CD14-positive monocyte (primary cell): ENCODE measurements at regions not wholly inside any gene's neighbourhood (a gene's known extent, or its start where the extent isn't known, plus 50 kb on each side); places are given as distances from the start of the nearest gene placed in this dataset.

ENCODE experiments used
- DNase-seq, 3 donors: peaks; one replicate each; pipeline ENCODE4 v3.0.0-alpha.2; 2011 to 2022
- H2AFZ ChIP-seq: 2 replicates; pipeline ENCODE4 v1.6.0; 2012; ENCODE audit warnings: mild to moderate bottlenecking, low read depth, low read length, inconsistent platforms; ENCODE audit not compliant: insufficient read depth, poor library complexity, severe bottlenecking
- H3K27ac ChIP-seq, 2 donors: 1 replicate in 1 of 2; 2 replicates in 1 of 2; pipeline ENCODE4 v1.5.1; 2012 to 2013; ENCODE audit warnings: low read length in 2 of 2, control low read depth in 1 of 2, inconsistent platforms in 1 of 2, low read depth in 1 of 2, mild to moderate bottlenecking in 1 of 2
- H3K27me3 ChIP-seq, 2 donors: one replicate each; pipeline versions ENCODE4 v1.6.0 to v1.6.1; 2011 to 2013; ENCODE audit warnings: low read length in 2 of 2; ENCODE audit not compliant: control insufficient read depth in 2 of 2, insufficient read depth in 2 of 2
- H3K36me3 ChIP-seq, 2 donors: replicated peaks in 1 of 2; 1 replicate in 1 of 2; 2 replicates in 1 of 2; pipeline versions ENCODE4 v1.5.1 to v1.6.1; 2012 to 2013; ENCODE audit warnings: low read length in 2 of 2, control low read depth in 1 of 2, inconsistent platforms in 1 of 2, mild to moderate bottlenecking in 1 of 2; ENCODE audit not compliant: insufficient read depth in 2 of 2, control insufficient read depth in 1 of 2
- H3K4me1 ChIP-seq, 2 donors: 1 replicate in 1 of 2; 2 replicates in 1 of 2; pipeline versions ENCODE4 v1.5.1 to v1.6.1; 2012 to 2013; ENCODE audit warnings: low read length in 2 of 2, control low read depth in 1 of 2, inconsistent platforms in 1 of 2, mild to moderate bottlenecking in 1 of 2, moderate library complexity in 1 of 2; ENCODE audit not compliant: insufficient read depth in 2 of 2, control insufficient read depth in 1 of 2
- H3K4me2 ChIP-seq: replicated peaks from 2 replicates; pipeline ENCODE3; 2012; ENCODE audit warnings: low read length, moderate library complexity, mild to moderate bottlenecking; ENCODE audit not compliant: poor library complexity, severe bottlenecking; ENCODE audit errors: extremely low read depth
- H3K4me3 ChIP-seq, 3 experiments: fragments of 200-600 bp in 1 of 3; sonication (generic) in 1 of 3; replicated peaks in 1 of 3; 1 replicate in 2 of 3; 2 replicates in 1 of 3; pipeline ENCODE4 v1.5.1; 2011 to 2013; ENCODE audit warnings: low read length in 3 of 3, mild to moderate bottlenecking in 3 of 3, control low read depth in 2 of 3, low read depth in 2 of 3, inconsistent platforms in 1 of 3, moderate library complexity in 1 of 3
- H3K79me2 ChIP-seq: 2 replicates; pipeline ENCODE4 v1.6.0; 2012; ENCODE audit warnings: mild to moderate bottlenecking, control low read depth, inconsistent platforms, low read length, moderate library complexity; ENCODE audit not compliant: insufficient read depth
- H3K9ac ChIP-seq: 2 replicates; pipeline ENCODE4 v1.6.0; 2017; ENCODE audit warnings: low read length, mild to moderate bottlenecking; ENCODE audit not compliant: insufficient read depth, poor library complexity, severe bottlenecking
- H3K9me3 ChIP-seq, 2 donors: replicated peaks in 1 of 2; 1 replicate in 1 of 2; 2 replicates in 1 of 2; pipeline versions ENCODE4 v1.5.1 to v1.6.1; 2012 to 2013; ENCODE audit warnings: low read length in 2 of 2, control low read depth in 1 of 2; ENCODE audit not compliant: control insufficient read depth in 1 of 2, insufficient read depth in 1 of 2
- H4K20me1 ChIP-seq: 2 replicates; pipeline ENCODE4 v1.6.0; 2012; ENCODE audit warnings: mild to moderate bottlenecking, low read length, control low read depth, moderate library complexity; ENCODE audit not compliant: insufficient read depth
- H3K27ac Mint-ChIP-seq, 7 donors: one replicate each; pipeline ENCODE4 v1.8.0; 2020; ENCODE audit warnings: mild to moderate bottlenecking in 7 of 7, mixed read lengths in 7 of 7, moderate library complexity in 6 of 7, inconsistent platforms in 2 of 7
- H3K27me3 Mint-ChIP-seq, 3 donors: one replicate each; pipeline ENCODE4 v1.8.0; 2021 to 2022; ENCODE audit warnings: low read depth in 3 of 3, mild to moderate bottlenecking in 3 of 3, mixed read lengths in 3 of 3, moderate library complexity in 3 of 3, inconsistent platforms in 1 of 3
- H3K36me3 Mint-ChIP-seq, 2 donors: one replicate each; pipeline ENCODE4 v1.8.0; 2020; ENCODE audit warnings: mixed read lengths in 2 of 2, inconsistent platforms in 1 of 2, mild to moderate bottlenecking in 1 of 2
- H3K4me1 Mint-ChIP-seq: one replicate; pipeline ENCODE4 v1.8.0; 2020; ENCODE audit warnings: mild to moderate bottlenecking, mixed read lengths
- H3K4me3 Mint-ChIP-seq, 2 donors: one replicate each; pipeline ENCODE4 v1.8.0; 2020; ENCODE audit warnings: mild to moderate bottlenecking in 2 of 2, mixed read lengths in 2 of 2, moderate library complexity in 1 of 2
- H3K9me3 Mint-ChIP-seq, 7 donors: one replicate each; pipeline ENCODE4 v1.8.0; 2020 to 2022; ENCODE audit warnings: mixed read lengths in 7 of 7, mild to moderate bottlenecking in 6 of 7, moderate library complexity in 6 of 7, inconsistent platforms in 2 of 7
- WGBS: methylation state at CpG from one replicate; pipeline ENCODE4 v1.1.5; 2013; ENCODE audit warnings: missing lambda C conversion rate; ENCODE audit not compliant: insufficient coverage; 5-methylcytosine and 5-hydroxymethylcytosine counted together
- intact Hi-C, 2 donors: fragments of 100-400 bp; cut with micrococcal nuclease; formaldehyde crosslinking; loops; one replicate each; pipeline versions ENCODE4 v1.15.0 to v1.15.1; 2023
- TF ChIP-seq, protein P1 (sequence below): fragments of 200-600 bp; IDR thresholded peaks from one replicate; pipeline ENCODE4 v1.8.0; 2022; ENCODE audit warnings: antibody characterized with exemption, mild to moderate bottlenecking

DNA sequence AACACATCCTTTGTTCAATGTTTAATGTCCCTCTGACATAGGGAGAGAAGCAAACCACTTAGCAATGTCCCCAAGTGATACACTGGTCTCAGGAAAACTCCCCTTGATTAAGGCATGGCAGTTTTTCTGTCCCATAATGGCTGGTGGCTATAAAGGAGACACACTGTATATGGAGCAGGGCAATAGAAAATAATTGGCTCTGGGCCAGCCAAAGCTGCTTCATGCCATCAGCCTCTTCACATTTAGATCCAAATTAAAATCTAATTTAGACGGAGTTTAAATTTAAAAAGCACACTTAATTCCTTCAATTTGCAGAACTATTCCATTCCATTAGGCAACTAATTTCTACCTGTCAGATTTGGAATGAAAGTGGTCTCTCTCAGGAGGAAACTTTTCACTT is 638.1 kb downstream of the DSC3 start:
- Histone ChIP-seq H4K20me1 (no peaks in the 10 kb centered on the region), H3K27me3 (no peaks in the 10 kb centered on the region), H3K79me2 (no peaks in the 10 kb centered on the region), H3K4me2 (no peak overlapping the region), H3K9ac (no peak overlapping the region), H3K36me3 (no peaks in the 10 kb centered on the region), H3K9me3 (peaks cover 3 to 4% of the 10 kb centered on the region in 2 donors), H2AFZ (no peak overlapping the region), H3K4me1 (no peaks in the 10 kb centered on the region), H3K4me3 (no peak overlapping the region), H3K27ac (no peak overlapping the region)
- no peak for DNase-seq
- Mint-ChIP-seq H3K4me1 (no peaks in the 10 kb centered on the region), H3K4me3 (no peak overlapping the region), H3K36me3 (no peaks in the 10 kb centered on the region), H3K27me3 (no peaks in the 10 kb centered on the region), H3K27ac (no peak overlapping the region), H3K9me3 (peaks cover 0 to 8% (median 2%) of the 10 kb centered on the region in 7 donors)
- WGBS = no CpG with 5 or more reads among the region's 1 CpG
- intact Hi-C loops = no loop called here
- TF ChIP-seq, protein P1, sequence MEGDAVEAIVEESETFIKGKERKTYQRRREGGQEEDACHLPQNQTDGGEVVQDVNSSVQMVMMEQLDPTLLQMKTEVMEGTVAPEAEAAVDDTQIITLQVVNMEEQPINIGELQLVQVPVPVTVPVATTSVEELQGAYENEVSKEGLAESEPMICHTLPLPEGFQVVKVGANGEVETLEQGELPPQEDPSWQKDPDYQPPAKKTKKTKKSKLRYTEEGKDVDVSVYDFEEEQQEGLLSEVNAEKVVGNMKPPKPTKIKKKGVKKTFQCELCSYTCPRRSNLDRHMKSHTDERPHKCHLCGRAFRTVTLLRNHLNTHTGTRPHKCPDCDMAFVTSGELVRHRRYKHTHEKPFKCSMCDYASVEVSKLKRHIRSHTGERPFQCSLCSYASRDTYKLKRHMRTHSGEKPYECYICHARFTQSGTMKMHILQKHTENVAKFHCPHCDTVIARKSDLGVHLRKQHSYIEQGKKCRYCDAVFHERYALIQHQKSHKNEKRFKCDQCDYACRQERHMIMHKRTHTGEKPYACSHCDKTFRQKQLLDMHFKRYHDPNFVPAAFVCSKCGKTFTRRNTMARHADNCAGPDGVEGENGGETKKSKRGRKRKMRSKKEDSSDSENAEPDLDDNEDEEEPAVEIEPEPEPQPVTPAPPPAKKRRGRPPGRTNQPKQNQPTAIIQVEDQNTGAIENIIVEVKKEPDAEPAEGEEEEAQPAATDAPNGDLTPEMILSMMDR = no peak

DNA sequence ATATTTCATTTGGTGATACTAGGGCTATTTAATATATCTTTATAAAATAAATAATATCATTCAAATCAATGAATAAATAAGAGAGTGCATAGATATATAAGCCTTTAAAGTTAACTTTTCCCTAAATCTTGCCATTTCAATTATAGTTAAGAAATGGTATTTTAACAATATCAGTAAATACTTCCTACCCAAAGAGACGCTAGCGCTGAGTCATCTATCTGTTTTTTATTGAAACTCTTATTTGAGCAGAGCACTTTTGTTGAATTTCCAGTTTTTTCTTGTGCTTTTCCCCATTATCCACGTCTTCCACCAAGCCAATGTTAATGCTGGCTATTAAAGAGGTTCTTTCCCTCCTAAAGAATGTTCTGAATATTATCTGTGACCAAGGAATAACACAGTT is 639.3 kb downstream of the DSC3 start:
- WGBS = no CpG with 5 or more reads among the region's 3 CpGs
- intact Hi-C loops = no loop called here

More for the DNA sequence above, 639.3 kb downstream of the DSC3 start:
- Histone ChIP-seq H3K4me3 (no peak overlapping the region), H3K27me3 (no peaks in the 10 kb centered on the region), H2AFZ (no peak overlapping the region), H4K20me1 (no peaks in the 10 kb centered on the region), H3K4me1 (no peaks in the 10 kb centered on the region), H3K79me2 (no peaks in the 10 kb centered on the region), H3K36me3 (no peaks in the 10 kb centered on the region), H3K9ac (no peak overlapping the region), H3K9me3 (peaks cover 0 to 3% of the 10 kb centered on the region in 2 donors), H3K27ac (no peak overlapping the region), H3K4me2 (no peak overlapping the region)
- no peak for DNase-seq
- no peak overlapping the region for H3K27ac Mint-ChIP-seq
- H3K9me3 Mint-ChIP-seq = peaks cover 0 to 4% (median 2%) of the 10 kb centered on the region in 7 donors
- no peak overlapping the region for H3K4me3 Mint-ChIP-seq
- H3K36me3 Mint-ChIP-seq = no peaks in the 10 kb centered on the region
- H3K27me3 Mint-ChIP-seq = no peaks in the 10 kb centered on the region
- H3K4me1 Mint-ChIP-seq = no peaks in the 10 kb centered on the region
- TF ChIP-seq, protein P1 = no peak
